Neural cell (in vitro differentiated cells): ENCODE measurements at regions not wholly inside any gene's neighbourhood (a gene's known extent, or its start where the extent isn't known, plus 50 kb on each side); places are given as distances from the start of the nearest gene placed in this dataset.

Experiments
- EP300 ChIP-seq: fragments of 450-650 bp; conservative IDR thresholded peaks from 2 replicates; pipeline ENCODE4 v1.6.1; 2014; ENCODE audit warnings: antibody characterized with exemption, mild to moderate bottlenecking, moderate library complexity; ENCODE audit not compliant: poor library complexity, severe bottlenecking
- EZH2 ChIP-seq: fragments of 200-600, 300-800 bp; shearing (Covaris generic), sonication (generic); IDR thresholded peaks from 2 replicates; pipeline ENCODE4 v1.6.1; 2014; ENCODE audit warnings: antibody characterized with exemption, low read length, borderline replicate concordance, mild to moderate bottlenecking; ENCODE audit not compliant: insufficient read depth, poor library complexity, severe bottlenecking
- MXI1 ChIP-seq: fragments of 450-650 bp; conservative IDR thresholded peaks from 2 replicates; pipeline ENCODE4 v1.6.1; 2014; ENCODE audit warnings: antibody characterized with exemption, mild to moderate bottlenecking; ENCODE audit not compliant: poor library complexity, severe bottlenecking
- POLR2AphosphoS5 ChIP-seq: IDR thresholded peaks from 2 replicates; pipeline ENCODE4 v1.6.1; 2012
- RAD21 ChIP-seq: fragments of 450-650 bp; conservative IDR thresholded peaks from 2 replicates; pipeline ENCODE4 v1.6.1; 2014; ENCODE audit warnings: antibody characterized with exemption, mild to moderate bottlenecking, moderate library complexity
- REST ChIP-seq: IDR thresholded peaks from 2 replicates; pipeline ENCODE4 v1.6.1; 2012; ENCODE audit warnings: borderline replicate concordance
- SMC3 ChIP-seq: fragments of 450-650 bp; conservative IDR thresholded peaks from 2 replicates; pipeline ENCODE4 v1.6.1; 2014; ENCODE audit warnings: antibody characterized with exemption, mild to moderate bottlenecking, moderate library complexity; ENCODE audit not compliant: poor library complexity
- TAF1 ChIP-seq: IDR thresholded peaks from 2 replicates; pipeline ENCODE4 v1.6.1; 2012; ENCODE audit warnings: low read depth
- TF ChIP-seq, protein P1 (sequence below): fragments of 450-650 bp; IDR thresholded peaks from 2 replicates; pipeline ENCODE4 v1.5.1; 2014; ENCODE audit warnings: antibody characterized with exemption, mild to moderate bottlenecking, moderate library complexity; ENCODE audit not compliant: poor library complexity, severe bottlenecking

DNA sequence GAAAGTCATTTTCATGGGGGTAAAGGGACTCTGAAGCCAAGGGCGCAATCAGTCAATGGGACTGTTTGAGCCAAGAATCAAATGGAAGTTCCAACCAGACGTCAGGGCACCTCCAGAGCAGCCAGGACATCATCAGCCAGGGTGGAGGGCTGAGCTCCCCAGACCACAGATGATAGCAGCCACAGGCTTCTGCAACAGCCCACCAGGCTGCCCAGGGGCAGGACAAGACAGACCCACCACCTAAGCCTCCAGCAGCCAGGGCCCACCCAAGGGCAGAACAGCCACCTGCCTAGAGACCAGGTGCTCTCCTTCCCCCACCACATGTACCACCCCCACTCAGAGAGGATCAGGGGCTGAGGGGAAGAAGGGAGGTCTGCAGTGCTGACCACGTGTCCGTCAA, 53.8 kb upstream of the SLC66A3 start:
- TF ChIP-seq, protein P1, sequence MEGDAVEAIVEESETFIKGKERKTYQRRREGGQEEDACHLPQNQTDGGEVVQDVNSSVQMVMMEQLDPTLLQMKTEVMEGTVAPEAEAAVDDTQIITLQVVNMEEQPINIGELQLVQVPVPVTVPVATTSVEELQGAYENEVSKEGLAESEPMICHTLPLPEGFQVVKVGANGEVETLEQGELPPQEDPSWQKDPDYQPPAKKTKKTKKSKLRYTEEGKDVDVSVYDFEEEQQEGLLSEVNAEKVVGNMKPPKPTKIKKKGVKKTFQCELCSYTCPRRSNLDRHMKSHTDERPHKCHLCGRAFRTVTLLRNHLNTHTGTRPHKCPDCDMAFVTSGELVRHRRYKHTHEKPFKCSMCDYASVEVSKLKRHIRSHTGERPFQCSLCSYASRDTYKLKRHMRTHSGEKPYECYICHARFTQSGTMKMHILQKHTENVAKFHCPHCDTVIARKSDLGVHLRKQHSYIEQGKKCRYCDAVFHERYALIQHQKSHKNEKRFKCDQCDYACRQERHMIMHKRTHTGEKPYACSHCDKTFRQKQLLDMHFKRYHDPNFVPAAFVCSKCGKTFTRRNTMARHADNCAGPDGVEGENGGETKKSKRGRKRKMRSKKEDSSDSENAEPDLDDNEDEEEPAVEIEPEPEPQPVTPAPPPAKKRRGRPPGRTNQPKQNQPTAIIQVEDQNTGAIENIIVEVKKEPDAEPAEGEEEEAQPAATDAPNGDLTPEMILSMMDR: no peak
- TF ChIP-seq POLR2AphosphoS5 (no peak), EP300 (no peak), RAD21 (no peak), REST (no peak), EZH2 (no peak), MXI1 (no peak), TAF1 (no peak), SMC3 (no peak)
